ENCODE measurements at regions not wholly inside any gene's neighbourhood (a gene's known extent, or its start where the extent isn't known, plus 50 kb on each side); places are given as distances from the start of the nearest gene placed in this dataset.

- Histone ChIP-seq H3K79me2 (ENCODE audit: control insufficient read depth, insufficient read depth, low read length) (no peaks in the 10 kb centered on the region), H3K4me2 (replicated peaks; ENCODE audit: low read depth, low read length, poor library complexity, severe bottlenecking) (no peak overlapping the region), H4K20me1 (ENCODE audit: control insufficient read depth, insufficient read depth, low read length, poor library complexity, severe bottlenecking) (no peaks in the 10 kb centered on the region), H3K4me1 (ENCODE audit: control insufficient read depth in 2 of 2, insufficient read depth in 2 of 2, low read length in 2 of 2) (no peaks in the 10 kb centered on the region), H3K27ac (ENCODE audit: low read length in 2 of 2) (no peak overlapping the region), H3K36me3 (replicated peaks in 1 of 2; ENCODE audit: control extremely low read depth in 1 of 2, control insufficient read depth in 1 of 2, extremely low read depth in 1 of 2, insufficient read depth in 2 of 2, low read length in 1 of 2) (no peaks in the 10 kb centered on the region), H3K9me3 (ENCODE audit: control extremely low read depth in 1 of 3, control insufficient read depth in 2 of 3, insufficient read depth in 1 of 3, low read length in 2 of 3) (no peaks in the 10 kb centered on the region), H3K4me3 (ENCODE audit: control extremely low read depth in 1 of 5, extremely low read depth in 1 of 5, insufficient read depth in 1 of 5, low read depth in 2 of 5, low read length in 4 of 5) (no peak overlapping the region), H3K9ac (ENCODE audit: low read length) (no peak overlapping the region), H2AFZ (ENCODE audit: insufficient read depth, low read depth, low read length, poor library complexity, severe bottlenecking) (no peak overlapping the region), H3K27me3 (replicated peaks in 1 of 4; ENCODE audit: control extremely low read depth in 1 of 4, control insufficient read depth in 3 of 4, insufficient read depth in 4 of 4, low read length in 3 of 4) (no peaks in the 10 kb centered on the region)
- H3K4me1 Mint-ChIP-seq = no peaks in the 10 kb centered on the region
- ChIA-PET CTCF (no interaction called here), POLR2A (no interaction called here)
- H3K27ac Mint-ChIP-seq = no peak overlapping the region
- H3K9me3 Mint-ChIP-seq (ENCODE audit: insufficient read depth) = no peaks in the 10 kb centered on the region
- no peaks in the 10 kb centered on the region for H3K27me3 Mint-ChIP-seq
- no peak for TF ChIP-seq EZH2 (IDR thresholded peaks at IDR 0.05; ENCODE audit: borderline replicate concordance, insufficient read depth, low read depth, low read length, poor library complexity, severe bottlenecking)
- no peak for TF ChIP-seq CTCF (IDR thresholded peaks at IDR 0.05)
- ATAC-seq (ENCODE audit: low read depth) (no peak), DNase-seq (no peak)
- WGBS (ENCODE audit: insufficient coverage) = no CpG with 5 or more reads among the region's 3 CpGs
- H3K4me3 Mint-ChIP-seq = no peak overlapping the region
- intact Hi-C loops (cut with micrococcal nuclease) = no loop called here
These were observed 567.5 kb downstream of the BCL11A start for GRCh38 chr2:59985923-59986322.

- H3K4me3 Mint-ChIP-seq = no peak overlapping the region
- Histone ChIP-seq H3K4me1 (ENCODE audit: control insufficient read depth in 2 of 2, insufficient read depth in 2 of 2, low read length in 2 of 2) (no peaks in the 10 kb centered on the region), H3K27me3 (replicated peaks in 1 of 4; ENCODE audit: control extremely low read depth in 1 of 4, control insufficient read depth in 3 of 4, insufficient read depth in 4 of 4, low read length in 3 of 4) (no peaks in the 10 kb centered on the region), H3K27ac (ENCODE audit: low read length in 2 of 2) (no peak overlapping the region), H2AFZ (ENCODE audit: insufficient read depth, low read depth, low read length, poor library complexity, severe bottlenecking) (no peak overlapping the region), H3K4me3 (ENCODE audit: control extremely low read depth in 1 of 5, extremely low read depth in 1 of 5, insufficient read depth in 1 of 5, low read depth in 2 of 5, low read length in 4 of 5) (no peak overlapping the region), H3K9me3 (ENCODE audit: control extremely low read depth in 1 of 3, control insufficient read depth in 2 of 3, insufficient read depth in 1 of 3, low read length in 2 of 3) (no peaks in the 10 kb centered on the region), H3K79me2 (ENCODE audit: control insufficient read depth, insufficient read depth, low read length) (no peaks in the 10 kb centered on the region), H3K4me2 (replicated peaks; ENCODE audit: low read depth, low read length, poor library complexity, severe bottlenecking) (no peak overlapping the region), H3K9ac (ENCODE audit: low read length) (no peak overlapping the region), H3K36me3 (replicated peaks in 1 of 2; ENCODE audit: control extremely low read depth in 1 of 2, control insufficient read depth in 1 of 2, extremely low read depth in 1 of 2, insufficient read depth in 2 of 2, low read length in 1 of 2) (no peaks in the 10 kb centered on the region), H4K20me1 (ENCODE audit: control insufficient read depth, insufficient read depth, low read length, poor library complexity, severe bottlenecking) (no peaks in the 10 kb centered on the region)
- intact Hi-C loops (cut with micrococcal nuclease) = no loop called here
- no peaks in the 10 kb centered on the region for H3K9me3 Mint-ChIP-seq (ENCODE audit: insufficient read depth)
- POLR2A ChIA-PET = no interaction called here
- no peak overlapping the region for H3K27ac Mint-ChIP-seq
- CTCF ChIA-PET = no interaction called here
- H3K4me1 Mint-ChIP-seq = peaks cover 3% of the 10 kb centered on the region
- ATAC-seq (ENCODE audit: low read depth) (no peak), DNase-seq (no peak)
- 92% methylated on average over 2 of the region's 4 CpGs for WGBS (ENCODE audit: insufficient coverage)
- H3K27me3 Mint-ChIP-seq = no peaks in the 10 kb centered on the region
- no peak for TF ChIP-seq EZH2 (IDR thresholded peaks at IDR 0.05; ENCODE audit: borderline replicate concordance, insufficient read depth, low read depth, low read length, poor library complexity, severe bottlenecking)
- no peak for TF ChIP-seq CTCF (IDR thresholded peaks at IDR 0.05)
These were observed 579.2 kb downstream of the BCL11A start for GRCh38 chr2:59974051-59974766.
